Cortex of kidney (tissue), 1 donor: ENCODE measurements at regions not wholly inside any gene's neighbourhood (a gene's known extent, or its start where the extent isn't known, plus 50 kb on each side); places are given as distances from the start of the nearest gene placed in this dataset.
"Not testable (repeated sequence)": the region's sequence is repeated elsewhere in the genome, so short reads cannot be mapped to it uniquely, and the experiment has no call there.

Experiments
- DNase-seq: peaks from one replicate; lab custom pipeline; 2025; lab: John Stamatoyannopoulos, UW

GRCh38 chr1:234821840-234822239 lies 211.9 kb upstream of the IRF2BP2 start:
- no peak for DNase-seq

GRCh38 chr1:234820597-234820996 lies 210.6 kb upstream of the IRF2BP2 start:
- DNase-seq: no peak

- DNase-seq: not testable (repeated sequence)
Measured at GRCh38 chr1:234819845-234820244, 209.9 kb upstream of the IRF2BP2 start.

GRCh38 chr1:234818040-234818387 lies 208.0 kb upstream of the IRF2BP2 start:
- not testable (repeated sequence) for DNase-seq

- DNase-seq: not testable (repeated sequence)
Measured at GRCh38 chr1:234817313-234818039, 207.5 kb upstream of the IRF2BP2 start.

- DNase-seq: not testable (repeated sequence)
Measured at GRCh38 chr1:234816864-234817263, 206.9 kb upstream of the IRF2BP2 start.

- not testable (repeated sequence) for DNase-seq
Measured at GRCh38 chr1:234816186-234816851, 206.3 kb upstream of the IRF2BP2 start.

GRCh38 chr1:234815295-234815815 lies 205.4 kb upstream of the IRF2BP2 start:
- not testable (repeated sequence) for DNase-seq

GRCh38 chr1:234814235-234814634 lies 204.3 kb upstream of the IRF2BP2 start:
- not testable (repeated sequence) for DNase-seq

- not testable (repeated sequence) for DNase-seq
Measured at GRCh38 chr1:234811824-234812223, 201.8 kb upstream of the IRF2BP2 start.

- DNase-seq: not testable (repeated sequence)
Measured at GRCh38 chr1:234810726-234811125, 200.7 kb upstream of the IRF2BP2 start.

GRCh38 chr1:234809854-234810245 lies 199.9 kb upstream of the IRF2BP2 start:
- not testable (repeated sequence) for DNase-seq

- DNase-seq: not testable (repeated sequence)
Measured at GRCh38 chr1:234808943-234809853, 199.2 kb upstream of the IRF2BP2 start.

GRCh38 chr1:234808459-234808858 lies 198.5 kb upstream of the IRF2BP2 start:
- not testable (repeated sequence) for DNase-seq

- DNase-seq: not testable (repeated sequence)
Measured at GRCh38 chr1:234807705-234808104, 197.7 kb upstream of the IRF2BP2 start.

GRCh38 chr1:234802586-234802985 lies 192.6 kb upstream of the IRF2BP2 start:
- not testable (repeated sequence) for DNase-seq

- not testable (repeated sequence) for DNase-seq
Measured at GRCh38 chr1:234801636-234802035, 191.7 kb upstream of the IRF2BP2 start.

GRCh38 chr1:234801147-234801546 lies 191.2 kb upstream of the IRF2BP2 start:
- DNase-seq: not testable (repeated sequence)

GRCh38 chr1:234800563-234800962 lies 190.6 kb upstream of the IRF2BP2 start:
- not testable (repeated sequence) for DNase-seq

- not testable (repeated sequence) for DNase-seq
Measured at GRCh38 chr1:234799021-234799689, 189.2 kb upstream of the IRF2BP2 start.

GRCh38 chr1:234797216-234797615 lies 187.2 kb upstream of the IRF2BP2 start:
- not testable (repeated sequence) for DNase-seq
